ENCODE measurements at regions not wholly inside any gene's neighbourhood (a gene's known extent, or its start where the extent isn't known, plus 50 kb on each side); places are given as distances from the start of the nearest gene placed in this dataset.

DNA sequence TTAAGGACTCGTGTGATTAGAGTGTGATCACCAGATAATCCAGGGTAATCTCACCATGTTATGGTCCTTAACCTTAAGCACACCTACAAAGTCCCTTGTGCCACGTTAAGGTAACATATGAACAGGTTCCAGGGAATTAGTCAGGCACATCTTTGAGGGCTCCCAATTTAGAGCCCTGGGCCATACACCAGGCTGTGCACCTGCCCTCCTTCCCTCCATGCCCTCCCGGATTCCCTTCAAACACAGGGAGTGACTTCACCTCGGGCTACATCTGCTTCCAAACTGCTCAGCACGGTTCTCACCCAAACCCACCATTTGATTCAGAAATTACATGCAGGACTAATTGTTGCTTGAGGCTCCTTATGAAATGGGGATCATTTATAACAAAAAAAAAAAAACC lies 93.9 kb upstream of the HABP2 start:
- H3K9ac ChIP-seq = no peak overlapping the region
- no peak overlapping the region for H3K27ac ChIP-seq (ENCODE audit: low read depth in 2 of 2, low read length in 1 of 2)
- no peaks in the 10 kb centered on the region for H3K9me3 ChIP-seq
- ChIA-PET POLR2A (no interaction called here), CTCF (interaction anchor here (0.7 kb wide), 1 partner anchor 15 kb away, joined by 3 read pairs; no protein-coding TSS in a partner anchor)
- no peak overlapping the region for H3K4me3 ChIP-seq (ENCODE audit: low read depth in 2 of 2, low read length in 1 of 2)
- no peak overlapping the region for H2AFZ ChIP-seq (ENCODE audit: low read depth)
- no peaks in the 10 kb centered on the region for H3K27me3 ChIP-seq (ENCODE audit: insufficient read depth)
- H3K4me2 ChIP-seq = no peak overlapping the region
- peaks cover 0 to 15% of the 10 kb centered on the region in 2 experiments; a peak in 3 of 4 replicates for H3K4me1 ChIP-seq (ENCODE audit: control insufficient read depth in 1 of 2, insufficient read depth in 2 of 2, low read depth in 1 of 2, low read length in 1 of 2)
- H3K9me2 ChIP-seq = no peaks in the 10 kb centered on the region
- no peaks in the 10 kb centered on the region for H3K36me3 ChIP-seq (replicated peaks in 1 of 2; ENCODE audit: control insufficient read depth in 1 of 2, insufficient read depth in 2 of 2, low read length in 1 of 2)
- no peaks in the 10 kb centered on the region for H4K20me1 ChIP-seq (ENCODE audit: insufficient read depth)
- H3K79me2 ChIP-seq (ENCODE audit: insufficient read depth) = no peaks in the 10 kb centered on the region
- 36% methylated on average over 5 of the region's 5 CpGs for WGBS (ENCODE audit: low lambda C conversion rate)
- no peak for TF ChIP-seq EZH2phosphoT487 (IDR thresholded peaks at IDR 0.05; ENCODE audit: borderline replicate concordance, low read depth)
- TF ChIP-seq SMC3 (IDR thresholded peaks at IDR 0.05; ENCODE audit: low read depth, low read length) = no peak
- TF ChIP-seq MEF2A (IDR thresholded peaks at IDR 0.05; ENCODE audit: borderline replicate concordance, low read depth) = no peak
- no peak for TF ChIP-seq TEAD4 (IDR thresholded peaks at IDR 0.05; ENCODE audit: borderline replicate concordance, insufficient read depth)
- no peak for TF ChIP-seq GATA2 (CRISPR knock-in tag; IDR thresholded peaks at IDR 0.05)
- no peak for TF ChIP-seq RAD21 (IDR thresholded peaks at IDR 0.05; ENCODE audit: low read length)
- TF ChIP-seq REST (IDR thresholded peaks at IDR 0.05; ENCODE audit: low read depth, low read length) = no peak
- TF ChIP-seq, protein P1, sequence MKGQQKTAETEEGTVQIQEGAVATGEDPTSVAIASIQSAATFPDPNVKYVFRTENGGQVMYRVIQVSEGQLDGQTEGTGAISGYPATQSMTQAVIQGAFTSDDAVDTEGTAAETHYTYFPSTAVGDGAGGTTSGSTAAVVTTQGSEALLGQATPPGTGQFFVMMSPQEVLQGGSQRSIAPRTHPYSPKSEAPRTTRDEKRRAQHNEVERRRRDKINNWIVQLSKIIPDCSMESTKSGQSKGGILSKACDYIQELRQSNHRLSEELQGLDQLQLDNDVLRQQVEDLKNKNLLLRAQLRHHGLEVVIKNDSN (IDR thresholded peaks at IDR 0.05; ENCODE audit: borderline replicate concordance, low read depth) = no peak
- no peaks in the 10 kb centered on the region for H3F3A ChIP-seq (replicated peaks; ENCODE audit: insufficient read depth)
- no peak for DNase-seq

DNA sequence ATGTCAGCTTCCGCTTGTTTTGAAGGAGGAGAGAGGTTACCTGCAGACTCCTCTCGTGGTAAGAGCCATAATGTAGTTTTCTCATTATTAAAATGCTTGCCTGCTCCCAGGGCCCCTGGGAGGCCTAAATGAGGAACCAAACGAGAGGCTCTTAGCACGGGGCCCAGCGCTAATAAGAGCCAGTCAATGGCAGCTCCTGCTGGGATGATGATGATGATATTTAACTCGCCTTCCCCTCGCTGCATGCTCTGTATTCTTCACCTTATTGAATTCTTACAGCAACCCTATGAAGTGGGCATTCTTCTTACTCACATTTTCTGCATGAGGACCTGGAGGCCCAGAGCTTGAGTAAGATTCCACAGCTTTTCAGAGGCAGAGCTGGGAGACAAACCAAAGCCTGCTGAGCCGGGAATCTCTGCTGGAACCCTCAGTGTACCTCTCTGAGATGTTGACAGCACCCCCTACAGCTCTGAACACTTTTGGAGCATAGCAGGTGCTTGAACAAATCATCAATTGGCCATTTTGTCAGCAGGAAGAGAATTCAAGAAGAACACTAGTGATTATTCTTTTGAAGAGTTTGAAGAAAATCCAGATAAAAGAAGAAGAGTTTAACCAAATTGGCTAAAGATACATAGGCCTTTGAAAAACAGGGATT lies 93.1 kb upstream of the HABP2 start:
- Histone ChIP-seq H4K20me1 (ENCODE audit: insufficient read depth) (no peaks in the 10 kb centered on the region), H3K9me2 (no peaks in the 10 kb centered on the region), H3K9me3 (no peaks in the 10 kb centered on the region), H3K9ac (no peak overlapping the region), H3K79me2 (ENCODE audit: insufficient read depth) (no peaks in the 10 kb centered on the region), H3F3A (replicated peaks; ENCODE audit: insufficient read depth) (no peaks in the 10 kb centered on the region), H3K4me3 (ENCODE audit: low read depth in 2 of 2, low read length in 1 of 2) (no peak overlapping the region), H3K4me1 (ENCODE audit: control insufficient read depth in 1 of 2, insufficient read depth in 2 of 2, low read depth in 1 of 2, low read length in 1 of 2) (peaks cover 0 to 10% of the 10 kb centered on the region in 2 experiments; a peak in 3 of 4 replicates), H3K36me3 (replicated peaks in 1 of 2; ENCODE audit: control insufficient read depth in 1 of 2, insufficient read depth in 2 of 2, low read length in 1 of 2) (no peaks in the 10 kb centered on the region), H3K27me3 (ENCODE audit: insufficient read depth) (no peaks in the 10 kb centered on the region), H2AFZ (ENCODE audit: low read depth) (no peak overlapping the region), H3K4me2 (no peak overlapping the region), H3K27ac (ENCODE audit: low read depth in 2 of 2, low read length in 1 of 2) (no peak overlapping the region)
- 56% methylated on average over 4 of the region's 8 CpGs for WGBS (ENCODE audit: low lambda C conversion rate)
- POLR2A ChIA-PET = no interaction called here
- CTCF ChIA-PET = interaction anchor here (0.7 kb wide), 1 partner anchor 15 kb away, joined by 3 read pairs; no protein-coding TSS in a partner anchor
- DNase-seq = no peak
- TF ChIP-seq IRF3 (IDR thresholded peaks at IDR 0.05; ENCODE audit: low read depth, low read length) (no peak), NFIC (IDR thresholded peaks at IDR 0.05; ENCODE audit: borderline replicate concordance) (no peak), SIN3A (IDR thresholded peaks at IDR 0.05; ENCODE audit: borderline replicate concordance, low read depth, low read length) (no peak), TCF12 (IDR thresholded peaks at IDR 0.05) (no peak), YY1 (IDR thresholded peaks at IDR 0.05; ENCODE audit: low read depth) (no peak), FOXM1 (IDR thresholded peaks at IDR 0.05; ENCODE audit: low read depth) (no peak), PBX3 (IDR thresholded peaks at IDR 0.05) (no peak), POLR2AphosphoS5 (IDR thresholded peaks at IDR 0.05; ENCODE audit: low read depth, low read length) (no peak), SMC3 (IDR thresholded peaks at IDR 0.05; ENCODE audit: low read depth, low read length) (no peak), MEF2A (IDR thresholded peaks at IDR 0.05; ENCODE audit: borderline replicate concordance, low read depth) (no peak), MXI1 (IDR thresholded peaks at IDR 0.05; ENCODE audit: low read depth, low read length) (no peak)
- TF ChIP-seq, protein P1 (IDR thresholded peaks at IDR 0.05; ENCODE audit: borderline replicate concordance, low read depth) = no peak
- TF ChIP-seq, protein P2, sequence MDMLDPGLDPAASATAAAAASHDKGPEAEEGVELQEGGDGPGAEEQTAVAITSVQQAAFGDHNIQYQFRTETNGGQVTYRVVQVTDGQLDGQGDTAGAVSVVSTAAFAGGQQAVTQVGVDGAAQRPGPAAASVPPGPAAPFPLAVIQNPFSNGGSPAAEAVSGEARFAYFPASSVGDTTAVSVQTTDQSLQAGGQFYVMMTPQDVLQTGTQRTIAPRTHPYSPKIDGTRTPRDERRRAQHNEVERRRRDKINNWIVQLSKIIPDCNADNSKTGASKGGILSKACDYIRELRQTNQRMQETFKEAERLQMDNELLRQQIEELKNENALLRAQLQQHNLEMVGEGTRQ (IDR thresholded peaks at IDR 0.05; ENCODE audit: borderline replicate concordance, low read depth, low read length) = no peak
